ENCODE measurements at regions not wholly inside any gene's neighbourhood (a gene's known extent, or its start where the extent isn't known, plus 50 kb on each side); places are given as distances from the start of the nearest gene placed in this dataset.

DNA sequence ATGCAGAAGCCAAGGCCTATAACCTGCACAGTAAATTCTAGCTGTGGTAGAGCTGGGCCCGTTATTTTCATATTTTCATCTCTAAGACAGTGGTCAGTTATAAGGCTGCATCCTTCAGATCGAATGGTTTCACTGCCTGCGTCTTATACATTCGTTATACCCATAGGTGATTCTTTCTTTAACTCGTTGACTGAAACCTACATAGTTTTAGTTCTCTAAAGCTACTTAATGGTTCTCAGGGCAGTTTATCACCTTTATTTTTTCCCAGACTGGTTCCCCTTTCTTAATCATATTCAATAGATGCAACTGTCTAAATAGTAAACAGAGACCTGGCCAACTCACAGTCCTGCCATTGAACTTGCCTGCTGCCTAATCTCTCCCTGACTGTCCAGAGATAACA is 615.3 kb upstream of the SLITRK1 start:
- no peak for DNase-seq (ENCODE audit: low read depth in 2 of 2)
- Histone ChIP-seq H3K79me2 (ENCODE audit: control insufficient read depth, insufficient read depth, low read length) (no peaks in the 10 kb centered on the region), H3K9ac (ENCODE audit: insufficient read depth, low read length) (no peak overlapping the region), H3K36me3 (ENCODE audit: control insufficient read depth, insufficient read depth, low read length) (no peaks in the 10 kb centered on the region), H3K4me2 (ENCODE audit: extremely low read depth, insufficient read depth, low read length) (no peak overlapping the region), H3K9me3 (ENCODE audit: control insufficient read depth, insufficient read depth, low read depth, low read length) (no peaks in the 10 kb centered on the region), H3K27me3 (ENCODE audit: control insufficient read depth, insufficient read depth, low read length) (no peaks in the 10 kb centered on the region), H3K27ac (ENCODE audit: insufficient read depth, low read length) (no peak overlapping the region), H4K20me1 (ENCODE audit: control insufficient read depth, extremely low read depth, insufficient read depth, low read length) (no peaks in the 10 kb centered on the region), H2AFZ (ENCODE audit: low read length) (no peak overlapping the region), H3K4me3 (replicated peaks in 1 of 4; ENCODE audit: control extremely low read depth in 1 of 4, insufficient read depth in 1 of 4, low read depth in 3 of 4, low read length in 4 of 4) (no peak overlapping the region), H3K4me1 (ENCODE audit: control insufficient read depth, extremely low read depth, insufficient read depth, low read length) (no peaks in the 10 kb centered on the region)
- no peak for TF ChIP-seq EZH2 (IDR thresholded peaks at IDR 0.05; ENCODE audit: low read length, missing control alignments)
- no peak for TF ChIP-seq CTCF (conservative IDR thresholded peaks at IDR 0.05 in 1 of 2, IDR thresholded peaks at IDR 0.05 in 1 of 2; ENCODE audit: low read depth in 1 of 2, low read length in 2 of 2)

- no peak for DNase-seq (ENCODE audit: low read depth in 2 of 2)
- Histone ChIP-seq H3K27ac (ENCODE audit: insufficient read depth, low read length) (no peak overlapping the region), H3K79me2 (ENCODE audit: control insufficient read depth, insufficient read depth, low read length) (no peaks in the 10 kb centered on the region), H4K20me1 (ENCODE audit: control insufficient read depth, extremely low read depth, insufficient read depth, low read length) (no peaks in the 10 kb centered on the region), H2AFZ (ENCODE audit: low read length) (no peak overlapping the region), H3K4me1 (ENCODE audit: control insufficient read depth, extremely low read depth, insufficient read depth, low read length) (no peaks in the 10 kb centered on the region), H3K9ac (ENCODE audit: insufficient read depth, low read length) (no peak overlapping the region), H3K4me2 (ENCODE audit: extremely low read depth, insufficient read depth, low read length) (no peak overlapping the region), H3K36me3 (ENCODE audit: control insufficient read depth, insufficient read depth, low read length) (no peaks in the 10 kb centered on the region), H3K9me3 (ENCODE audit: control insufficient read depth, insufficient read depth, low read depth, low read length) (no peaks in the 10 kb centered on the region), H3K27me3 (ENCODE audit: control insufficient read depth, insufficient read depth, low read length) (no peaks in the 10 kb centered on the region), H3K4me3 (replicated peaks in 1 of 4; ENCODE audit: control extremely low read depth in 1 of 4, insufficient read depth in 1 of 4, low read depth in 3 of 4, low read length in 4 of 4) (no peak overlapping the region)
- TF ChIP-seq CTCF (conservative IDR thresholded peaks at IDR 0.05 in 1 of 2, IDR thresholded peaks at IDR 0.05 in 1 of 2; ENCODE audit: low read depth in 1 of 2, low read length in 2 of 2) (no peak), EZH2 (IDR thresholded peaks at IDR 0.05; ENCODE audit: low read length, missing control alignments) (no peak)
These were observed 609.7 kb upstream of the SLITRK1 start for GRCh38 chr13:84491952-84492351.

DNA sequence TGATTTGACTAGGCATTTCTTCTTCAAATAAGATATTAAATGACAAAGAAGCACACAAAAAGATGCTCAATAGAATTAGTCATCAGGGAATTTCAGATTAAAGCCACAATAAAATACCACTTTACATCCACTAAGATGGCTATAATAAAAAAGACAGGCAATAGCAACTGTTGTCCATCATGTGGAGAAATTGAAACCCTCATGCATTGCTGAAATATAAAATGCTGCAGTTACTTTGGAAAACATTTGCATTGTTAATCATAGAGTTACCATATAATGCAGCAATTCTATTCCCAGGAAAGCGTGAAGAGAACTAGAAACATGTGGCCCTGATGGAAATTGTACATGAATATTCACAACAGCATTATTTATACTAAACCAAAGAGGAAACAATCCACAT is 605.5 kb upstream of the SLITRK1 start:
- no peaks in the 10 kb centered on the region for H3K9me3 ChIP-seq (ENCODE audit: control insufficient read depth, insufficient read depth, low read depth, low read length)
- H3K4me1 ChIP-seq (ENCODE audit: control insufficient read depth, extremely low read depth, insufficient read depth, low read length): no peaks in the 10 kb centered on the region
- no peak overlapping the region for H3K9ac ChIP-seq (ENCODE audit: insufficient read depth, low read length)
- no peaks in the 10 kb centered on the region for H3K27me3 ChIP-seq (ENCODE audit: control insufficient read depth, insufficient read depth, low read length)
- no peaks in the 10 kb centered on the region for H4K20me1 ChIP-seq (ENCODE audit: control insufficient read depth, extremely low read depth, insufficient read depth, low read length)
- H3K4me2 ChIP-seq (ENCODE audit: extremely low read depth, insufficient read depth, low read length): no peak overlapping the region
- no peak overlapping the region for H3K27ac ChIP-seq (ENCODE audit: insufficient read depth, low read length)
- H3K36me3 ChIP-seq (ENCODE audit: control insufficient read depth, insufficient read depth, low read length): no peaks in the 10 kb centered on the region
- no peaks in the 10 kb centered on the region for H3K79me2 ChIP-seq (ENCODE audit: control insufficient read depth, insufficient read depth, low read length)
- no peak for DNase-seq (ENCODE audit: low read depth in 2 of 2)
- no peak overlapping the region for H3K4me3 ChIP-seq (replicated peaks in 1 of 4; ENCODE audit: control extremely low read depth in 1 of 4, insufficient read depth in 1 of 4, low read depth in 3 of 4, low read length in 4 of 4)
- TF ChIP-seq CTCF (conservative IDR thresholded peaks at IDR 0.05 in 1 of 2, IDR thresholded peaks at IDR 0.05 in 1 of 2; ENCODE audit: low read depth in 1 of 2, low read length in 2 of 2) (no peak), EZH2 (IDR thresholded peaks at IDR 0.05; ENCODE audit: low read length, missing control alignments) (no peak)
- no peak overlapping the region for H2AFZ ChIP-seq (ENCODE audit: low read length)
